ENCODE measurements at regions not wholly inside any gene's neighbourhood (a gene's known extent, or its start where the extent isn't known, plus 50 kb on each side); places are given as distances from the start of the nearest gene placed in this dataset.

- Histone ChIP-seq H3K36me3 (ENCODE audit: control insufficient read depth in 2 of 4, insufficient read depth in 4 of 4, low read length in 3 of 4) (no peaks in the 10 kb centered on the region), H4K20me1 (replicated peaks in 1 of 2; ENCODE audit: control insufficient read depth in 1 of 2, insufficient read depth in 2 of 2, low read length in 2 of 2) (no peaks in the 10 kb centered on the region)
- TF ChIP-seq SP2 (IDR thresholded peaks at IDR 0.05; ENCODE audit: low read length), result no peak
- TF ChIP-seq ATF2 (IDR thresholded peaks at IDR 0.05; ENCODE audit: low read length), result no peak
- no peak for TF ChIP-seq SP4 (IDR thresholded peaks at IDR 0.05; ENCODE audit: low read length)
- no peak for TF ChIP-seq SIX5 (IDR thresholded peaks at IDR 0.05; ENCODE audit: low read depth, low read length)
- TF ChIP-seq CBX5 (IDR thresholded peaks at IDR 0.05; ENCODE audit: low read depth, low read length), result no peak
- no peak for TF ChIP-seq POLR2AphosphoS5 (IDR thresholded peaks at IDR 0.05; ENCODE audit: low read depth, low read length)
- no peak for TF ChIP-seq TBP (IDR thresholded peaks at IDR 0.05; ENCODE audit: low read depth, low read length)
- no peak for TF ChIP-seq RFX5 (IDR thresholded peaks at IDR 0.05; ENCODE audit: borderline replicate concordance, low read depth, low read length)
- TF ChIP-seq TAF1 (IDR thresholded peaks at IDR 0.05; ENCODE audit: low read depth, low read length), result no peak
- TF ChIP-seq TEAD4 (IDR thresholded peaks at IDR 0.05; ENCODE audit: low read depth, low read length), result no peak
- no peak for TF ChIP-seq EZH2 (IDR thresholded peaks at IDR 0.05; ENCODE audit: low read depth, low read length, severe bottlenecking)
- TF ChIP-seq RXRA (IDR thresholded peaks at IDR 0.05; ENCODE audit: insufficient read depth, low read depth, low read length), result no peak
- TF ChIP-seq CHD2 (IDR thresholded peaks at IDR 0.05; ENCODE audit: low read length), result no peak
- no peak for TF ChIP-seq KDM1A (IDR thresholded peaks at IDR 0.05; ENCODE audit: borderline replicate concordance, low read length)
- TF ChIP-seq SIRT6 (IDR thresholded peaks at IDR 0.05; ENCODE audit: low read length), result no peak
These were observed 484.1 kb upstream of the USP24 start for GRCh38 chr1:55699228-55699627.

More at GRCh38 chr1:55699228-55699627, 484.1 kb upstream of the USP24 start:
- no peaks in the 10 kb centered on the region for H3K9me3 ChIP-seq (ENCODE audit: insufficient read depth in 2 of 2, low read depth in 1 of 2, low read length in 1 of 2)
- H4K8ac ChIP-seq (ENCODE audit: extremely low read depth, insufficient read depth, low read length), result no peak overlapping the region
- DNase-seq (ENCODE audit: low read depth in 1 of 2, low spot score in 2 of 2) (no peak), FAIRE-seq (no peak)
- no peak overlapping the region for H2BK120ac ChIP-seq (replicated peaks; ENCODE audit: low read depth, low read length)
- H3K27ac ChIP-seq (ENCODE audit: low read depth, low read length), result no peak overlapping the region
- H3K79me2 ChIP-seq (ENCODE audit: control insufficient read depth in 1 of 2, insufficient read depth in 2 of 2, low read length in 2 of 2), result no peaks in the 10 kb centered on the region
- no peak overlapping the region for H3K4me2 ChIP-seq (ENCODE audit: insufficient read depth in 1 of 2, low read depth in 2 of 2, low read length in 2 of 2)
- no peaks in the 10 kb centered on the region for H3K4me1 ChIP-seq (replicated peaks in 1 of 4; ENCODE audit: control insufficient read depth in 3 of 4, insufficient read depth in 4 of 4, low read length in 3 of 4)
- H2AFZ ChIP-seq (ENCODE audit: low read length), result no peak overlapping the region
- H3K9ac ChIP-seq (replicated peaks in 1 of 4; ENCODE audit: extremely low read depth in 1 of 4, low read depth in 3 of 4, low read length in 3 of 4), result no peak overlapping the region
- H4K5ac ChIP-seq (ENCODE audit: insufficient read length, low read depth, low read length), result no peak overlapping the region
- no peak overlapping the region for H2BK5ac ChIP-seq (ENCODE audit: low read depth, low read length)
- H2BK20ac ChIP-seq (ENCODE audit: low read length), result no peak overlapping the region
- no peak overlapping the region for H3K14ac ChIP-seq (ENCODE audit: insufficient read length)
- H3K18ac ChIP-seq (ENCODE audit: extremely low read depth, low read length), result no peak overlapping the region
- no peaks in the 10 kb centered on the region for H3K27me3 ChIP-seq (replicated peaks in 1 of 4; ENCODE audit: control insufficient read depth in 3 of 4, extremely low read depth in 1 of 4, insufficient read depth in 3 of 4, low read length in 3 of 4)
- H3K4me3 ChIP-seq (ENCODE audit: extremely low read depth in 1 of 4, insufficient read depth in 2 of 4, low read depth in 3 of 4, low read length in 4 of 4), result no peak overlapping the region
- WGBS, 2 experiments (ENCODE audit: extremely low coverage in 1 of 2, insufficient coverage in 1 of 2, insufficient read length in 1 of 2, insufficient replicate concordance in 2 of 2, low coverage in 1 of 2, low lambda C conversion rate in 2 of 2, missing lambda C conversion rate in 1 of 2), result 81 to 100% methylated on average over 1 to 2 of the region's 2 CpGs
- no peak overlapping the region for H3K4ac ChIP-seq (replicated peaks; ENCODE audit: insufficient read length, low read depth, low read length)
- H3K23ac ChIP-seq (ENCODE audit: insufficient read length), result no peak overlapping the region
- H2AK5ac ChIP-seq (ENCODE audit: low read depth, low read length), result no peak overlapping the region
- no peaks in the 10 kb centered on the region for H3K23me2 ChIP-seq (ENCODE audit: low read depth, low read length)
- CTCF ChIA-PET (ENCODE audit: partially characterized antibody), result interaction anchor here (4.9 kb wide), 1 partner anchor 8 kb away, joined by 36 read pairs; no protein-coding TSS in a partner anchor
- no peaks in the 10 kb centered on the region for H3K79me1 ChIP-seq (ENCODE audit: low read depth, low read length)
- H3K56ac ChIP-seq (replicated peaks; ENCODE audit: insufficient read length, low read depth, low read length), result no peak overlapping the region
- H2BK15ac ChIP-seq (ENCODE audit: low read length), result no peak overlapping the region
- no peak overlapping the region for H4K91ac ChIP-seq (replicated peaks; ENCODE audit: insufficient read length, low read length)
- POLR2A ChIA-PET (ENCODE audit: partially characterized antibody), result no interaction called here
- no peak overlapping the region for H2BK12ac ChIP-seq (ENCODE audit: low read depth, low read length)
